HL-60 (cell line): ENCODE measurements at regions not wholly inside any gene's neighbourhood (a gene's known extent, or its start where the extent isn't known, plus 50 kb on each side); places are given as distances from the start of the nearest gene placed in this dataset.

Experiments
- DNase-seq, 2 experiments: peaks; one replicate each; pipeline ENCODE4 v3.0.0-alpha.2; 2010 to 2020; ENCODE audit warnings: low read depth in 1 of 2, low spot score in 1 of 2
- H3K27ac ChIP-seq: fragments of 250-450 bp; sonication (Bioruptor Pico); replicated peaks from 2 replicates; pipeline ENCODE4 v1.5.1; 2020; ENCODE audit warnings: mild to moderate bottlenecking, moderate library complexity
- H3K27me3 ChIP-seq: fragments of 250-450 bp; sonication (Bioruptor Pico); 2 replicates; pipeline ENCODE4 v1.5.1; 2021; ENCODE audit warnings: mild to moderate bottlenecking, moderate library complexity; ENCODE audit not compliant: insufficient read depth, poor library complexity, severe bottlenecking
- H3K4me3 ChIP-seq: replicated peaks from 2 replicates; pipeline ENCODE4 v1.5.1; 2011; ENCODE audit warnings: mild to moderate bottlenecking, control low read depth, low read length; ENCODE audit not compliant: insufficient read depth
- GABPA ChIP-seq: IDR thresholded peaks from 2 replicates; pipeline ENCODE4 v1.6.1; 2012; ENCODE audit warnings: low read depth
- POLR2AphosphoS5 ChIP-seq: IDR thresholded peaks from 2 replicates; pipeline ENCODE4 v1.6.1; 2012; ENCODE audit warnings: low read depth
- SPI1 ChIP-seq: IDR thresholded peaks from 2 replicates; pipeline ENCODE4 v1.6.1; 2012; ENCODE audit warnings: low read depth, mild to moderate bottlenecking, borderline replicate concordance
- TF ChIP-seq, protein P1 (sequence below): IDR thresholded peaks from 2 replicates; pipeline ENCODE4 v1.6.1; 2012; ENCODE audit warnings: low read depth; ENCODE audit not compliant: insufficient replicate concordance
- TF ChIP-seq, protein P2 (sequence below): IDR thresholded peaks from one replicate; pipeline ENCODE4 v1.5.1; 2011; ENCODE audit warnings: low read length, control low read depth, inconsistent platforms; ENCODE audit not compliant: insufficient read depth

DNA sequence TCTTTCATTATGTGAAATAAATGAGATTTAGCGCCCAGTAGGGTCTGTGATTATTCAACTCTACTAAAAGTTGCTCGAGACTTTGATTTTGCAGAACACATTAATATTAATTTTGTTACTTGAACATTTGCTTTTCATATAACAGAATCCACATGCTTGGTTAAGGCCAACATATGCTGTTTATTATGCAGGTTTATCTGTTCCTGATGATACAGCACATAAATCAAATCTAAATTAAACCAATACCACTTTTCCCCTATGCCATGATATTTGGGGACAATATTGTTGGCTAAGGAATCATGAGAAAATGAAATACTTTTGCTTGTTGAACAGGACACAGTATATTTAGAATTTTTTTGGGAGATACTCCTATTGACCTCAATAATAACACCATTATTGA is 291.1 kb downstream of the USP25 start:
- TF ChIP-seq, protein P1, sequence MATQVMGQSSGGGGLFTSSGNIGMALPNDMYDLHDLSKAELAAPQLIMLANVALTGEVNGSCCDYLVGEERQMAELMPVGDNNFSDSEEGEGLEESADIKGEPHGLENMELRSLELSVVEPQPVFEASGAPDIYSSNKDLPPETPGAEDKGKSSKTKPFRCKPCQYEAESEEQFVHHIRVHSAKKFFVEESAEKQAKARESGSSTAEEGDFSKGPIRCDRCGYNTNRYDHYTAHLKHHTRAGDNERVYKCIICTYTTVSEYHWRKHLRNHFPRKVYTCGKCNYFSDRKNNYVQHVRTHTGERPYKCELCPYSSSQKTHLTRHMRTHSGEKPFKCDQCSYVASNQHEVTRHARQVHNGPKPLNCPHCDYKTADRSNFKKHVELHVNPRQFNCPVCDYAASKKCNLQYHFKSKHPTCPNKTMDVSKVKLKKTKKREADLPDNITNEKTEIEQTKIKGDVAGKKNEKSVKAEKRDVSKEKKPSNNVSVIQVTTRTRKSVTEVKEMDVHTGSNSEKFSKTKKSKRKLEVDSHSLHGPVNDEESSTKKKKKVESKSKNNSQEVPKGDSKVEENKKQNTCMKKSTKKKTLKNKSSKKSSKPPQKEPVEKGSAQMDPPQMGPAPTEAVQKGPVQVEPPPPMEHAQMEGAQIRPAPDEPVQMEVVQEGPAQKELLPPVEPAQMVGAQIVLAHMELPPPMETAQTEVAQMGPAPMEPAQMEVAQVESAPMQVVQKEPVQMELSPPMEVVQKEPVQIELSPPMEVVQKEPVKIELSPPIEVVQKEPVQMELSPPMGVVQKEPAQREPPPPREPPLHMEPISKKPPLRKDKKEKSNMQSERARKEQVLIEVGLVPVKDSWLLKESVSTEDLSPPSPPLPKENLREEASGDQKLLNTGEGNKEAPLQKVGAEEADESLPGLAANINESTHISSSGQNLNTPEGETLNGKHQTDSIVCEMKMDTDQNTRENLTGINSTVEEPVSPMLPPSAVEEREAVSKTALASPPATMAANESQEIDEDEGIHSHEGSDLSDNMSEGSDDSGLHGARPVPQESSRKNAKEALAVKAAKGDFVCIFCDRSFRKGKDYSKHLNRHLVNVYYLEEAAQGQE = no peak
- no peak for TF ChIP-seq SPI1
- TF ChIP-seq, protein P2, sequence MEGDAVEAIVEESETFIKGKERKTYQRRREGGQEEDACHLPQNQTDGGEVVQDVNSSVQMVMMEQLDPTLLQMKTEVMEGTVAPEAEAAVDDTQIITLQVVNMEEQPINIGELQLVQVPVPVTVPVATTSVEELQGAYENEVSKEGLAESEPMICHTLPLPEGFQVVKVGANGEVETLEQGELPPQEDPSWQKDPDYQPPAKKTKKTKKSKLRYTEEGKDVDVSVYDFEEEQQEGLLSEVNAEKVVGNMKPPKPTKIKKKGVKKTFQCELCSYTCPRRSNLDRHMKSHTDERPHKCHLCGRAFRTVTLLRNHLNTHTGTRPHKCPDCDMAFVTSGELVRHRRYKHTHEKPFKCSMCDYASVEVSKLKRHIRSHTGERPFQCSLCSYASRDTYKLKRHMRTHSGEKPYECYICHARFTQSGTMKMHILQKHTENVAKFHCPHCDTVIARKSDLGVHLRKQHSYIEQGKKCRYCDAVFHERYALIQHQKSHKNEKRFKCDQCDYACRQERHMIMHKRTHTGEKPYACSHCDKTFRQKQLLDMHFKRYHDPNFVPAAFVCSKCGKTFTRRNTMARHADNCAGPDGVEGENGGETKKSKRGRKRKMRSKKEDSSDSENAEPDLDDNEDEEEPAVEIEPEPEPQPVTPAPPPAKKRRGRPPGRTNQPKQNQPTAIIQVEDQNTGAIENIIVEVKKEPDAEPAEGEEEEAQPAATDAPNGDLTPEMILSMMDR = no peak
- TF ChIP-seq GABPA = no peak
- no peak for TF ChIP-seq POLR2AphosphoS5
- Histone ChIP-seq H3K27me3 (no peaks in the 10 kb centered on the region), H3K4me3 (no peak overlapping the region), H3K27ac (no peak overlapping the region)
- no peak for DNase-seq

DNA sequence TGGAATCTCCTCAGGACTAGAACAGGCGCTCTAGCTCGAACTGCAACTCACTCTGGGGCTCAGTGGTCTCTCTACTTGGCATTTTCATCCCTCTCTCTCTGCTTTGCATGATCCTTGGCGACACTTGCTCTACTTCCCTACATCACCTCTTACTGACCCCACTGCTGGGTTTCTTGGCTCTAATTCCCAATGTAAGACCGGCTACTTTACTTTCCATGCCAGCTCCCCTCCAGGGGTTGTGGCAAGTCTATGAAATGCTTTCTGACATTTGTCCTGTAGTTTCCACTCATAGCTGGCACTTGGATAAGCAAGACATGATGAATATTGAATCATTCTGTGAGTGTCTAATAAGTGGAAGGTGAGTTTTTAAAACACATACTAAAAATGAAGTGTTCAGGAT is 292.3 kb downstream of the USP25 start:
- TF ChIP-seq SPI1 = no peak
- TF ChIP-seq, protein P1 = no peak
- TF ChIP-seq, protein P2 = no peak
- no peak for TF ChIP-seq GABPA
- no peak overlapping the region for H3K27ac ChIP-seq
- no peak for DNase-seq
- H3K4me3 ChIP-seq = no peak overlapping the region
- H3K27me3 ChIP-seq = no peaks in the 10 kb centered on the region

DNA sequence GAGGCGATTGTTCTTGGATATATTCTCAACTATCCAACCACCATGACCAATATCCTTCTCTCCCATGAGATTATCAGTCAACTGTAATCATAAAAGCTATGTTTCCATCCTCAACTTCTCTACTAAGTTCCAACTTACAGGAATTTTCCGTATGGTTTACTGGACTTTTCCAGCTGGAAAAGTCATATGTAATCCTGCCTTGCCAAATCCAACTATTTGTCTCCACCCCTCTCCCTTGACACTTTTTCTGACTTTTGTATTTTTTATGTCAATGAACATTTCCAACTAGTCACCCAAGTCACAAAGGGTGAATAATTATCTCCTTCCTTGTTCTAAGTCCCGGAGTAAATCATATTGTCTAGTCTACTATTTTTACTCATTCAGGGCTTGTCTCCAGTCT is 293.1 kb downstream of the USP25 start:
- Histone ChIP-seq H3K4me3 (no peak overlapping the region), H3K27me3 (no peaks in the 10 kb centered on the region), H3K27ac (no peak overlapping the region)
- TF ChIP-seq, protein P1 = no peak
- no peak for TF ChIP-seq GABPA
- TF ChIP-seq SPI1 = no peak
- TF ChIP-seq POLR2AphosphoS5 = no peak
- TF ChIP-seq, protein P2 = no peak
- DNase-seq = no peak
